K562 (cell line): ENCODE measurements at regions not wholly inside any gene's neighbourhood (a gene's known extent, or its start where the extent isn't known, plus 50 kb on each side); places are given as distances from the start of the nearest gene placed in this dataset.

Experiments
- CGGBP1 ChIP-seq: fragments of 250-450 bp; sonication (Bioruptor Pico); IDR thresholded peaks from 2 replicates; pipeline ENCODE4 v1.9.0; 2021; ENCODE audit warnings: mild to moderate bottlenecking
- E2F4 ChIP-seq: sonication (generic); formaldehyde crosslinking; IDR thresholded peaks from 2 replicates; pipeline ENCODE4 v1.8.0; 2022; ENCODE audit warnings: mild to moderate bottlenecking, low read depth, missing genetic modification reagents
- ELF4 ChIP-seq: fragments of 450-650 bp; formaldehyde crosslinking; IDR thresholded peaks from 2 replicates; pipeline ENCODE4 v1.4.0; 2022; ENCODE audit warnings: missing genetic modification characterization
- ELK3 ChIP-seq: fragments of 450-650 bp; formaldehyde crosslinking; IDR thresholded peaks from 2 replicates; pipeline ENCODE4 v1.4.0; 2020; ENCODE audit warnings: mild to moderate bottlenecking
- HDAC8 ChIP-seq: fragments of 450-650 bp; IDR thresholded peaks from 2 replicates; pipeline ENCODE4 v1.6.1; 2016; ENCODE audit warnings: mild to moderate bottlenecking, missing genetic modification characterization, moderate library complexity, missing compliant biosample characterization
- HNRNPH1 ChIP-seq: fragments of 200-400 bp; formaldehyde crosslinking; optimal IDR thresholded peaks from 2 replicates; pipeline ENCODE3; 2017; ENCODE audit warnings: low read depth, mild to moderate bottlenecking, low read length, moderate library complexity
- IRF1 ChIP-seq: sonication (generic); formaldehyde crosslinking; IDR thresholded peaks from 2 replicates; pipeline ENCODE4 v1.8.0; 2022; ENCODE audit warnings: missing genetic modification reagents, mild to moderate bottlenecking, borderline replicate concordance
- KDM5B ChIP-seq: fragments of 200-600 bp; sonication (generic); IDR thresholded peaks from 2 replicates; pipeline ENCODE4 v1.6.1; 2012; ENCODE audit warnings: low read depth, mild to moderate bottlenecking, moderate library complexity, low read length, control low read depth, inconsistent platforms; ENCODE audit not compliant: insufficient replicate concordance
- NCOA1 ChIP-seq: fragments of 450-650 bp; IDR thresholded peaks from 2 replicates; pipeline ENCODE4 v1.6.1; 2016; ENCODE audit warnings: low read depth
- PHF8 ChIP-seq: fragments of 200-600 bp; sonication (generic); IDR thresholded peaks from 2 replicates; pipeline ENCODE4 v1.6.1; 2012; ENCODE audit warnings: mixed run types, mild to moderate bottlenecking, inconsistent platforms, low read length, moderate library complexity, borderline replicate concordance
- POU5F1 ChIP-seq: fragments of 150-350 bp; IDR thresholded peaks from 2 replicates; pipeline ENCODE4 v1.6.1; 2014; ENCODE audit warnings: borderline replicate concordance, low read length, low read depth, mild to moderate bottlenecking; ENCODE audit not compliant: partially characterized antibody
- STAT6 ChIP-seq: sonication (generic); formaldehyde crosslinking; IDR thresholded peaks from 2 replicates; pipeline ENCODE4 v1.8.1; 2023; ENCODE audit warnings: mild to moderate bottlenecking, missing genetic modification reagents
- ZBTB11 ChIP-seq, 3 experiments: fragments of 200-800 bp in 1 of 3; fragments of 250-450 bp in 1 of 3; fragments of 450-650 bp in 1 of 3; sonication (Bioruptor Pico) in 1 of 3; sonication (Bioruptor generic) in 1 of 3; formaldehyde crosslinking in 1 of 3; IDR thresholded peaks; 2 replicates each; pipeline versions ENCODE4 v1.6.1 to v1.8.0; 2016 to 2022; ENCODE audit warnings: mild to moderate bottlenecking in 2 of 3, missing genetic modification characterization in 2 of 3, missing compliant biosample characterization in 1 of 3, moderate library complexity in 1 of 3
- ZC3H11A ChIP-seq: IDR thresholded peaks from 2 replicates; pipeline ENCODE4 v1.6.1; 2012; ENCODE audit warnings: low read depth, low read length, improper control_type of control experiment
- ZNF77 ChIP-seq: fragments of 250-450 bp; sonication (Bioruptor Pico); IDR thresholded peaks from 2 replicates; pipeline ENCODE4 v1.5.0; 2020
- ZSCAN29 ChIP-seq: fragments of 450-650 bp; IDR thresholded peaks from 2 replicates; pipeline ENCODE4 v1.6.1; 2017

GRCh38 chr18:2325308-2325849 lies 245.9 kb downstream of the METTL4 start (continued):
- TF ChIP-seq IRF1 (CRISPR knock-in tag): no peak
- TF ChIP-seq ZSCAN29: no peak
- peak; percentile 90 for TF ChIP-seq NCOA1
- TF ChIP-seq KDM5B: no peak
- no peak for TF ChIP-seq HDAC8 (tag)
- no peak for TF ChIP-seq PHF8
- TF ChIP-seq POU5F1: no peak
- TF ChIP-seq HNRNPH1: no peak
- no peak for TF ChIP-seq ZNF77
- no peak for TF ChIP-seq E2F4 (CRISPR knock-in tag)
- TF ChIP-seq ELF4 (CRISPR knock-in tag): no peak
- no peak for TF ChIP-seq ZC3H11A
- no peak for TF ChIP-seq STAT6 (CRISPR knock-in tag)
- peak in 1 of 3 experiments; percentile 70; a peak in 2 of 6 replicates for TF ChIP-seq ZBTB11 (CRISPR knock-in tag; IDR thresholded peaks at IDR 0.05)
- TF ChIP-seq ELK3: no peak
- TF ChIP-seq CGGBP1 (CRISPR knock-in tag): no peak
